Osteocyte (in vitro differentiated cells): ENCODE measurements at regions not wholly inside any gene's neighbourhood (a gene's known extent, or its start where the extent isn't known, plus 50 kb on each side); places are given as distances from the start of the nearest gene placed in this dataset.

Experiments
- DNase-seq: peaks from one replicate; pipeline ENCODE4 v3.0.0; 2021; ENCODE audit warnings: mixed read lengths; ENCODE audit not compliant: unreplicated experiment; ENCODE audit errors: extremely low spot score
- H3K27ac Mint-ChIP-seq: one replicate; pipeline ENCODE4 v1.8.0; 2021; ENCODE audit warnings: mild to moderate bottlenecking, mixed read lengths; ENCODE audit not compliant: unreplicated experiment
- H3K27me3 Mint-ChIP-seq: one replicate; pipeline ENCODE4 v1.8.0; 2021; ENCODE audit warnings: mixed read lengths; ENCODE audit not compliant: unreplicated experiment
- H3K36me3 Mint-ChIP-seq: one replicate; pipeline ENCODE4 v1.8.0; 2021; ENCODE audit warnings: mixed read lengths; ENCODE audit not compliant: unreplicated experiment
- H3K4me1 Mint-ChIP-seq: one replicate; pipeline ENCODE4 v1.8.0; 2021; ENCODE audit warnings: mixed read lengths; ENCODE audit not compliant: unreplicated experiment
- H3K4me3 Mint-ChIP-seq: one replicate; pipeline ENCODE4 v1.8.0; 2021; ENCODE audit warnings: mild to moderate bottlenecking, moderate library complexity, mixed read lengths; ENCODE audit not compliant: unreplicated experiment
- H3K9me3 Mint-ChIP-seq: one replicate; pipeline ENCODE4 v1.8.0; 2021; ENCODE audit warnings: mixed read lengths; ENCODE audit not compliant: unreplicated experiment
- TF ChIP-seq, protein P1 (sequence below): fragments of 200-600 bp; sonication (generic); IDR thresholded peaks from 2 replicates; pipeline ENCODE4 v1.5.0; 2021; ENCODE audit warnings: antibody characterized with exemption, mild to moderate bottlenecking, moderate library complexity

DNA sequence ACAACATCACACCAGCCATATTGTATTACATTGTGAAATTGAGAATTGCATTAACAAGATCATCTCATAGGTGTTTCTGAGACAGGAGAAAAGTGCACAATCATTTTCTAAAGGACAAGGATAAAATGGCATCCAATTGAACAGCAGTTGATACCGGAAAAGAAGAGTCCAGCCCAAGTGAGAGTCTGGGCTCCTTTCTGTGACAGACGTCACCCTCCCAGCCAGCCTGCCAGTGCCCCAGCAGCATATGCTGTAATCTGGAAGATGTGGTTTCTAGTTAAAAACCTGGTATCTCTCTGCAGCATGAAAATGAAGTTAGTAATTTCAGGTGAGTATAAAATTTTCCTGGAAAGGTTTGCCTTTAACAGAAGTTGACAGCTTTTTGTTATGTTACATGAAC, 1531.7 kb upstream of the PIK3C3 start:
- Mint-ChIP-seq H3K36me3 (no peaks in the 10 kb centered on the region), H3K9me3 (no peaks in the 10 kb centered on the region), H3K27ac (no peak overlapping the region), H3K27me3 (no peaks in the 10 kb centered on the region), H3K4me3 (no peak overlapping the region), H3K4me1 (peaks cover 6% of the 10 kb centered on the region)
- TF ChIP-seq, protein P1, sequence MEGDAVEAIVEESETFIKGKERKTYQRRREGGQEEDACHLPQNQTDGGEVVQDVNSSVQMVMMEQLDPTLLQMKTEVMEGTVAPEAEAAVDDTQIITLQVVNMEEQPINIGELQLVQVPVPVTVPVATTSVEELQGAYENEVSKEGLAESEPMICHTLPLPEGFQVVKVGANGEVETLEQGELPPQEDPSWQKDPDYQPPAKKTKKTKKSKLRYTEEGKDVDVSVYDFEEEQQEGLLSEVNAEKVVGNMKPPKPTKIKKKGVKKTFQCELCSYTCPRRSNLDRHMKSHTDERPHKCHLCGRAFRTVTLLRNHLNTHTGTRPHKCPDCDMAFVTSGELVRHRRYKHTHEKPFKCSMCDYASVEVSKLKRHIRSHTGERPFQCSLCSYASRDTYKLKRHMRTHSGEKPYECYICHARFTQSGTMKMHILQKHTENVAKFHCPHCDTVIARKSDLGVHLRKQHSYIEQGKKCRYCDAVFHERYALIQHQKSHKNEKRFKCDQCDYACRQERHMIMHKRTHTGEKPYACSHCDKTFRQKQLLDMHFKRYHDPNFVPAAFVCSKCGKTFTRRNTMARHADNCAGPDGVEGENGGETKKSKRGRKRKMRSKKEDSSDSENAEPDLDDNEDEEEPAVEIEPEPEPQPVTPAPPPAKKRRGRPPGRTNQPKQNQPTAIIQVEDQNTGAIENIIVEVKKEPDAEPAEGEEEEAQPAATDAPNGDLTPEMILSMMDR: no peak
- no peak for DNase-seq

DNA sequence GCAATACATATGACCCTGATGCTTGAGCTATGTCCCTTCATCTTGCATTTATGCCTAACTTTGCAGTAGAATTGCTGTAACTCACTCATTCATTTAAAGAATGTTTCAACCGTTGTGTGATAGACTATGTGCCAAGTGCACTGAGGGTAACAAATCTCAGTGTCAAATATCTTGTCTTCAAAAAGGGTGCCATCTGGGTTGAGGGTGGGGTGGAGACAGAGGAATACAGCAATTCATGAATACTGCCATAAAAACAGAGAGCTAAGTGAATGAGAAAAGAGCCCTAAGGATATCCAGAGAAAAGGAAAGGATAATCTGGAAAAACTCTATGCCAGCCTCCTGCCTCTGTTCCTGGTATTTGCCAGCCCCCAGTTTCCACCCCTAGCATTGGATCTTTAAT, 1534.4 kb upstream of the PIK3C3 start:
- H3K4me1 Mint-ChIP-seq: peaks cover 8% of the 10 kb centered on the region
- H3K4me3 Mint-ChIP-seq: no peak overlapping the region
- no peak overlapping the region for H3K27ac Mint-ChIP-seq
- no peaks in the 10 kb centered on the region for H3K27me3 Mint-ChIP-seq
- TF ChIP-seq, protein P1: no peak
- no peaks in the 10 kb centered on the region for H3K9me3 Mint-ChIP-seq
- H3K36me3 Mint-ChIP-seq: no peaks in the 10 kb centered on the region
- no peak for DNase-seq

DNA sequence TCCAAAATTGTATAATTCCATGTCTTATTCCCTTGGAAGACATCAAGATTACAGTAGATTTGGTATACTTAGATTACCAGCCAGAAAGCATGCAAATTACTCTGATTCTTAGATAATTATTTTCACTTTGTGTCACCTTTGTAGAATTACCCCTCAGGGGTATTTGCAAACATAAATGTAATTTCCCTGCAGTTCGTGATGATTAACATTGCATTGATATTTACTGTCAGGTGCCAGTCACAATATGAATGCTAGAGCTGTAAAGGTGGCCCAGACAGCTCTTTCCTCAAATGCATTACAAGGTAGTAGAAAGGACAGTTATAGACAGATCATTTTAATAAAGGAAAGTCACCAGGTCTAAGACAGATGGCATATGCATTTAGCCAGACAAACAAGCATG, 1537.5 kb upstream of the PIK3C3 start:
- peaks cover 10% of the 10 kb centered on the region for H3K4me1 Mint-ChIP-seq
- no peaks in the 10 kb centered on the region for H3K36me3 Mint-ChIP-seq
- H3K27me3 Mint-ChIP-seq: peaks cover 7% of the 10 kb centered on the region
- H3K4me3 Mint-ChIP-seq: no peak overlapping the region
- TF ChIP-seq, protein P1: no peak
- H3K27ac Mint-ChIP-seq: no peak overlapping the region
- no peak for DNase-seq
- H3K9me3 Mint-ChIP-seq: no peaks in the 10 kb centered on the region

DNA sequence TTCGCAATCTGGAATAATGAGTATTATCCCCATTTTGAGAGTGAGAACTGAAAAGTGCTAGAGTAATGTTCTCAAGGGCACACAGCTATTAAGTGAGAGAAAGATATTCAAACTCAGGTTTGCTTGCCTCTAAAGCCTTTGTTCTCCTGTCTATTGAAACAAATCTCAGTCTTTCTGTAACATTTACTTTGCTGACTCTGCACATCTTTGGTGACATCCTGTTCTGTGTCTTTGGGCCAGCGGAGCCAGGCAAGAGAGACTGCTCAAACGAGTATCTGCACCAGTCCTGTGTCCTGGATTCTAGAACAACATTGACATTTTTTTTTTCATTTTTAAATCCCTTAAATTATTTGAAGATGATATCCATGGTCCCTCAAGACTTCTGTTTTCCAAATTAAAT, 1539.2 kb upstream of the PIK3C3 start:
- H3K9me3 Mint-ChIP-seq: no peaks in the 10 kb centered on the region

DNA sequence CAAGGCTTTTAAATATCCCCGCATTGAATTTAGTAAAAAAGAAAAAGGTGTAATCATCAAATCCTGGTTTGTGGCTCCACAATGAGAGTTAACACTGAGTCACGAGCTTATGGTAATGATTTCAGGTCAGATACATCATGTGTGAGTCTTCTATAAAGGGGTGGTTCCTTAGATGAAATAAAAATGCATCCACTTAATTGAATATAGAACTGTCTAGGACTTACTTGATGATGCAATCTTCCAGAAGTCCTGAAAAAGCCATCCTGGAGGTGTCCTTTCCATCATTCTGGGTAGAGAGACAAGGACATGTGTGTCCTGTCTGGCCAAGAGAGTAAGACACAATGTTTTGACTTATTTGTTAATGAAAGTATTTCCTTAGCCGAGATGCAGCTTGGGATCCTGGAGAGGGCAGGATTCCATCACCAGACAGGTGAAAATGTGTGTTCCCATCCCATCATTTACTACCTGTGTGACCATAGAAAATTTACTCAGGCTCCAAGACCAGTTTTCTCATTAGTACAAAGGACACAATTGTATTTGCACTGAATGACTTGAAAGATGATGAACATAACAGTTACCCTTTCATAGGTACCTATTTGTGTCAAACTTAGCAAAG, 1539.8 kb upstream of the PIK3C3 start:
- peaks cover 7% of the 10 kb centered on the region for H3K27me3 Mint-ChIP-seq
- no peak overlapping the region for H3K27ac Mint-ChIP-seq
- TF ChIP-seq, protein P1: no peak

More for the DNA sequence above, 1539.2 kb upstream of the PIK3C3 start:
- Mint-ChIP-seq H3K4me1 (peaks cover 10% of the 10 kb centered on the region), H3K27me3 (peaks cover 7% of the 10 kb centered on the region), H3K36me3 (no peaks in the 10 kb centered on the region), H3K4me3 (no peak overlapping the region), H3K27ac (no peak overlapping the region)
- no peak for DNase-seq
- TF ChIP-seq, protein P1: no peak

More for the DNA sequence above, 1539.8 kb upstream of the PIK3C3 start:
- Mint-ChIP-seq H3K4me1 (peaks cover 10% of the 10 kb centered on the region), H3K36me3 (no peaks in the 10 kb centered on the region), H3K4me3 (no peak overlapping the region), H3K9me3 (peaks cover 1% of the 10 kb centered on the region)
- DNase-seq: no peak
